ENCODE measurements at regions not wholly inside any gene's neighbourhood (a gene's known extent, or its start where the extent isn't known, plus 50 kb on each side); places are given as distances from the start of the nearest gene placed in this dataset.

DNA sequence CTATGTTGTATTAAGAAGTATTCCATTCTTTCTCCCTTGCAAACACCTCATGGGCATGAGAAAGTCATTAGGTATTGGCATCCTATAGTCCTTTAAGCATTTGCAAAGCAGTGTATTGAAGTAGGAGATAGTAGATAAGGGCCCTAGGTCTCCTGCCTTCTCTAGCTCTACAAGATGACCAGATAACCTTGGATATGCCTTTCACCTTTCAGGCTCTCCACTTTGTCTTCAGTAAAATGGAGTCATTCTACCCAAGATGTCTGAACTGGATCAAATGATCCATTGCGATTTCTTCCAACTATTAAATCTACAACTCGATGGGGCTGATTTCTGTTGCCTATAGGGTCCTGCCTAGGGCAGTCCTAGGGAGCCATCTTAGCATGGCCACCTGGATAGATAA, 132.1 kb upstream of the BTG1 start:
- TF ChIP-seq POLR2A (IDR thresholded peaks at IDR 0.05) (no peak), POLR2AphosphoS5 (IDR thresholded peaks at IDR 0.05; ENCODE audit: insufficient read depth in 1 of 2, low read depth in 1 of 2) (no peak)
- TF ChIP-seq, protein P1, sequence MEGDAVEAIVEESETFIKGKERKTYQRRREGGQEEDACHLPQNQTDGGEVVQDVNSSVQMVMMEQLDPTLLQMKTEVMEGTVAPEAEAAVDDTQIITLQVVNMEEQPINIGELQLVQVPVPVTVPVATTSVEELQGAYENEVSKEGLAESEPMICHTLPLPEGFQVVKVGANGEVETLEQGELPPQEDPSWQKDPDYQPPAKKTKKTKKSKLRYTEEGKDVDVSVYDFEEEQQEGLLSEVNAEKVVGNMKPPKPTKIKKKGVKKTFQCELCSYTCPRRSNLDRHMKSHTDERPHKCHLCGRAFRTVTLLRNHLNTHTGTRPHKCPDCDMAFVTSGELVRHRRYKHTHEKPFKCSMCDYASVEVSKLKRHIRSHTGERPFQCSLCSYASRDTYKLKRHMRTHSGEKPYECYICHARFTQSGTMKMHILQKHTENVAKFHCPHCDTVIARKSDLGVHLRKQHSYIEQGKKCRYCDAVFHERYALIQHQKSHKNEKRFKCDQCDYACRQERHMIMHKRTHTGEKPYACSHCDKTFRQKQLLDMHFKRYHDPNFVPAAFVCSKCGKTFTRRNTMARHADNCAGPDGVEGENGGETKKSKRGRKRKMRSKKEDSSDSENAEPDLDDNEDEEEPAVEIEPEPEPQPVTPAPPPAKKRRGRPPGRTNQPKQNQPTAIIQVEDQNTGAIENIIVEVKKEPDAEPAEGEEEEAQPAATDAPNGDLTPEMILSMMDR (IDR thresholded peaks at IDR 0.05): no peak
